ENCODE measurements at regions not wholly inside any gene's neighbourhood (a gene's known extent, or its start where the extent isn't known, plus 50 kb on each side); places are given as distances from the start of the nearest gene placed in this dataset.

DNA sequence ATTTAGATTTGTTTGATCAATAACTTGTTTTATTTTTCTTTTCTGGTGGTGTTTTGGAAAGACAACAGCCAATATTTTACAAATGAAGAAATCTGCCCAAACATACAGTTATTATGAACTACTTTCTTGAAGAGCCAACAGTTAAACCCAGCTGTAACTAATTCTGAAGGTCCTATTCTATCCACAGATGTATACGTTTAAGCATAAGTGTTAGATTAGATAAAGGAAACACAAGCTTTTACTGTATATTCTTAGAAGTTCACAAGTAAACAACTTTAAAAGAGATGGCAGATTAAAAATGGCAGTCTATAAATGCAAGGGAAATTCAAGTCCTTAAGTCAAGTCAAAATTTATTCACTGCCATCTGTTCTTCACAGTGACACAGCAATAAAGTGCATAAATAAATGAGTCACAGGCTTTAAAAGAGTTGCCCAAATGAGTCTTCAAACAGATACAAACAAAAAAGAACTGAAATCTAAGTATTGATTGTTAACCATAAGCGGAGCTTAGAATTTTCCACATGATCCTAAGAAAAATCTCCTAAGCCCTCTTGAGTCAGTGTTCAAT is 49.9 kb upstream of the KCNH1 start:
- TF ChIP-seq, protein P1, sequence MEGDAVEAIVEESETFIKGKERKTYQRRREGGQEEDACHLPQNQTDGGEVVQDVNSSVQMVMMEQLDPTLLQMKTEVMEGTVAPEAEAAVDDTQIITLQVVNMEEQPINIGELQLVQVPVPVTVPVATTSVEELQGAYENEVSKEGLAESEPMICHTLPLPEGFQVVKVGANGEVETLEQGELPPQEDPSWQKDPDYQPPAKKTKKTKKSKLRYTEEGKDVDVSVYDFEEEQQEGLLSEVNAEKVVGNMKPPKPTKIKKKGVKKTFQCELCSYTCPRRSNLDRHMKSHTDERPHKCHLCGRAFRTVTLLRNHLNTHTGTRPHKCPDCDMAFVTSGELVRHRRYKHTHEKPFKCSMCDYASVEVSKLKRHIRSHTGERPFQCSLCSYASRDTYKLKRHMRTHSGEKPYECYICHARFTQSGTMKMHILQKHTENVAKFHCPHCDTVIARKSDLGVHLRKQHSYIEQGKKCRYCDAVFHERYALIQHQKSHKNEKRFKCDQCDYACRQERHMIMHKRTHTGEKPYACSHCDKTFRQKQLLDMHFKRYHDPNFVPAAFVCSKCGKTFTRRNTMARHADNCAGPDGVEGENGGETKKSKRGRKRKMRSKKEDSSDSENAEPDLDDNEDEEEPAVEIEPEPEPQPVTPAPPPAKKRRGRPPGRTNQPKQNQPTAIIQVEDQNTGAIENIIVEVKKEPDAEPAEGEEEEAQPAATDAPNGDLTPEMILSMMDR (IDR thresholded peaks at IDR 0.05; ENCODE audit: insufficient read depth, low read depth, low read length, missing control alignments): no peak
- no peak overlapping the region for H3K4me3 ChIP-seq (ENCODE audit: low read length)
- peak; percentile 21 for DNase-seq (ENCODE audit: low read depth)

All from epithelial cell of esophagus (primary cell).